ENCODE measurements at regions not wholly inside any gene's neighbourhood (a gene's known extent, or its start where the extent isn't known, plus 50 kb on each side); places are given as distances from the start of the nearest gene placed in this dataset.
A peak's percentile ranks its signal among the peaks of the same experiment; 100 is the strongest.

DNA sequence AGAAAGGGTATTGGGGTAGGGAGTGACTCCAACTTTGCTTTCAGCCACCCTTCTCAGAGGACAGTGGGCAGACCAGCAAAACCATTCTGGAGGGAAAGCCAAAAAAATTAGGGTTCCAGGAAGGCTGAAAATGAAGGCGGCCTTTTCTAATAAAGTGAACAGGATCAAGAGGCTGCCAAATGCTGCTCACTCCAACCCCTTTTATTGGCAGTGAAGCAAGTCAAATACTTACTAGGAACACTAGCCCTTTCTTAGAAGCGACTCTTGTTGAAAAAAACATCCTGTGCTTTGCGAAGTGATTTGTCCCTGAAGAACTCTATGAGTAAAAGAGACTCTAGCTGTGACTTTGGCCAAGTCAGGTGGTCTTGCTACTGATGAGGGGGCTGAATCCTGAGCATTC, 83.6 kb upstream of the CYP1B1 start:
- no peak for DNase-seq (ENCODE audit: low read depth)
- no peak overlapping the region for H3K4me3 ChIP-seq (ENCODE audit: low read length)
- TF ChIP-seq CTCF (IDR thresholded peaks at IDR 0.05; ENCODE audit: insufficient read depth, low read depth, low read length, missing control alignments) = no peak

DNA sequence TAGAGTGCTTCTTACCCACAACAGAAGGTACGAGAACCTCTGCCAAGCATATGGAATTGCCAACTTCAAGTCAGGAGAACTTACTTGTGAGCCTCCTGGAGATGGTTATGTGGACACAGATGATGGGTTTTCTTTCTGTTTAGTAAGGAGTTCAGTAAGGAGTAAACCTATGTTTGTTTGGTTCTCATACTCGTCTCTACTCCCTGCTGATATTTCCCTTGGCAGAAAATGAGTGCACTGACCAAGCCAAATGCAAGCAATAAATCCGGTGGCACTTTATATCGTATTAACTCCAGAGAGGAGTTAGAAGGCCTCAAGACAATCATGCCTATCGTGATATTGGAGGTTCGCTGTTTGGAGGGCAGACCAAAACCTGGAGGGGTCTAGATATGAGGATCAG, 83.2 kb upstream of the CYP1B1 start:
- no peak for DNase-seq (ENCODE audit: low read depth)
- no peak for TF ChIP-seq CTCF (IDR thresholded peaks at IDR 0.05; ENCODE audit: insufficient read depth, low read depth, low read length, missing control alignments)
- H3K4me3 ChIP-seq (ENCODE audit: low read length) = no peak overlapping the region

- no peak overlapping the region for H3K4me3 ChIP-seq (ENCODE audit: low read length)
- no peak for TF ChIP-seq CTCF (IDR thresholded peaks at IDR 0.05; ENCODE audit: insufficient read depth, low read depth, low read length, missing control alignments)
- no peak for DNase-seq (ENCODE audit: low read depth)
Observed at GRCh38 chr2:38158378-38159118, 82.6 kb upstream of the CYP1B1 start.

DNA sequence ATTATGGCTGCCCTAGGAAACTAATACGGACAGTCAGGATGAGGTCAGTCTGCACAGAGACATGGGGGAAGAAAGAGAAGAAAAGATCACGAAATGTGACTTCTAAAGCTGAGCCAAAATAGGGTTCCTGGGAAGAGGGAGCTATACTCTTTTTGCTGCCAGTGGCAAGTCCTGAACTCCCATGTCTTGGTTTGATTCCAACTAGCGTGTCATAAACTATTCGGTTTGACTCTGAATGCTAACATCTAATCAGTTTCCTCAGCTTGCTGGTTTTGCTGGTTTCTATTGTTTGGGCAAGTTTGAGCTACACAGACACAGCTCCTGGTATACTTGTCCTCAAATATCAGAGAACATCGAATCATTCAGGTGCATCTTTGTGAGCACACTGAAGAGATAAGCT, 80.5 kb upstream of the CYP1B1 start:
- H3K4me3 ChIP-seq (ENCODE audit: low read length) = no peak overlapping the region
- DNase-seq (ENCODE audit: low read depth) = peak; percentile 23
- no peak for TF ChIP-seq CTCF (IDR thresholded peaks at IDR 0.05; ENCODE audit: insufficient read depth, low read depth, low read length, missing control alignments)

- no peak for TF ChIP-seq CTCF (IDR thresholded peaks at IDR 0.05; ENCODE audit: insufficient read depth, low read depth, low read length, missing control alignments)
- DNase-seq (ENCODE audit: low read depth) = no peak
- H3K4me3 ChIP-seq (ENCODE audit: low read length) = no peak overlapping the region
Observed at GRCh38 chr2:38155015-38155414, 79.1 kb upstream of the CYP1B1 start.

DNA sequence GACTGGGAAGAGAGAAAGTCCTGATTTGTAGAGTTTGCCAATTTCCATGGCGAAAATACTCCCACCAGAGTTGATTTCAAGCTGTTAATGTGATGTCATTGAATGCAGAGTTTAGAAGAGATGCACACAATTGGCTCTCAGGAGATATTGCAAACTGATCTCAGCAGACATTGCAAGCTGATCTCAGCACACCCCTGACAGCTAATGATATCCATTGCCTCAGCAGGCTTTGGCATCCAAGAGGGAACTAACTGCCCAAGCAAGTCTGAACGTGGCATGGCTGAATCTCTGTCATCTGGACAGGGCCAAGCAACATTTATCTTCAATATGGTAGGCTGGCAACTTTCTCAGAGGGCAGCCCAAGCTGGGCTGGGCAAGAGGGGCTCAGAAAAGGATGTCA, 78.4 kb upstream of the CYP1B1 start:
- no peak for TF ChIP-seq CTCF (IDR thresholded peaks at IDR 0.05; ENCODE audit: insufficient read depth, low read depth, low read length, missing control alignments)
- DNase-seq (ENCODE audit: low read depth) = peak; percentile 68
- H3K4me3 ChIP-seq (ENCODE audit: low read length) = no peak overlapping the region

All from epithelial cell of esophagus (primary cell).